ENCODE measurements at regions not wholly inside any gene's neighbourhood (a gene's known extent, or its start where the extent isn't known, plus 50 kb on each side); places are given as distances from the start of the nearest gene placed in this dataset.

DNA sequence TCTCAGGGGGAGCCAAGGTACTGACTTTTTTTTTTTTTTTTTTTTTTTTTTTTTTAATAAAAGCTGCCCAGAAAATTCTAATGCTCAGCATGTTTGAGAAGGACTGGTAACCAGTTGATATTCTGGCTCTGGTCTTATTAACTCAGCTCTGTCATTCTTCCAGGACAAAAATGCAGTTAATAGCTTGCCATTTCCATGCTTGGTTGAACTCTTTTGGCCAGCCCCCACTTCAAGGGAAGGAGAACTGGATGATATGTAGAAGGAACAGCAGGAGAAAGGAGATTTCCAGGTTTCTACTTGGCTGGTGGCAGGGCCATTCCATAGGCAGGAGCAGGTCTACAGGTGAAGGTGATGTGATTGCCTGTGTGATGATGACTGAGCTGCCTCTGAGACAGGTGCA is 59.2 kb upstream of the TANC2 start:
- H3K36me3 ChIP-seq (replicated peaks in 1 of 2; ENCODE audit: insufficient read depth in 1 of 2, low read depth in 2 of 2) = no peaks in the 10 kb centered on the region
- no peak overlapping the region for H3K4me3 ChIP-seq
- H3K4me1 ChIP-seq = no peaks in the 10 kb centered on the region
- intact Hi-C loops (cut with DNase I) = no loop called here
- ATAC-seq (no peak), DNase-seq (no peak)
- no peaks in the 10 kb centered on the region for H3K27me3 ChIP-seq
- no peaks in the 10 kb centered on the region for H3K9me3 ChIP-seq
- TF ChIP-seq, protein P1, sequence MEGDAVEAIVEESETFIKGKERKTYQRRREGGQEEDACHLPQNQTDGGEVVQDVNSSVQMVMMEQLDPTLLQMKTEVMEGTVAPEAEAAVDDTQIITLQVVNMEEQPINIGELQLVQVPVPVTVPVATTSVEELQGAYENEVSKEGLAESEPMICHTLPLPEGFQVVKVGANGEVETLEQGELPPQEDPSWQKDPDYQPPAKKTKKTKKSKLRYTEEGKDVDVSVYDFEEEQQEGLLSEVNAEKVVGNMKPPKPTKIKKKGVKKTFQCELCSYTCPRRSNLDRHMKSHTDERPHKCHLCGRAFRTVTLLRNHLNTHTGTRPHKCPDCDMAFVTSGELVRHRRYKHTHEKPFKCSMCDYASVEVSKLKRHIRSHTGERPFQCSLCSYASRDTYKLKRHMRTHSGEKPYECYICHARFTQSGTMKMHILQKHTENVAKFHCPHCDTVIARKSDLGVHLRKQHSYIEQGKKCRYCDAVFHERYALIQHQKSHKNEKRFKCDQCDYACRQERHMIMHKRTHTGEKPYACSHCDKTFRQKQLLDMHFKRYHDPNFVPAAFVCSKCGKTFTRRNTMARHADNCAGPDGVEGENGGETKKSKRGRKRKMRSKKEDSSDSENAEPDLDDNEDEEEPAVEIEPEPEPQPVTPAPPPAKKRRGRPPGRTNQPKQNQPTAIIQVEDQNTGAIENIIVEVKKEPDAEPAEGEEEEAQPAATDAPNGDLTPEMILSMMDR (IDR thresholded peaks at IDR 0.05) = no peak
- no peak for TF ChIP-seq POLR2A (IDR thresholded peaks at IDR 0.05)
- no peak overlapping the region for H3K27ac ChIP-seq

DNA sequence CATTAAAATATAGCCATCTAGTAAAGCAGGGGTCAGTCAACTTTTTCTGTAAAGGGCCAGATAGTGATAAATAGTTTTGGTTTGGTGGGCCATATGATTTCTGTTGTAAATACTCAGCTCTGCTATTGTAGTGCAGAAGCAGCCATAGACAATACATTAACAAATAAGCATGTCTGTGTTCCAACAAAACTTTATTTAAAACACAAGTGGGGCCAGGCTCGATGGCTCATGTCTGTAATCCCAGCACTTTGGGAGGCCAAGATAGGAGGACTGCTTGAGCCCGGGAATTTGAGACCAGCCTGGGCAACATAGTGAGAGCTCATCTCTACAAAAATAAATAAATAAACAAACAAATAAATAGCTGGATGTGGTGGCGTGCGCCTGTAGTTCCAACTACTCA is 60.8 kb upstream of the TANC2 start:
- no peak overlapping the region for H3K4me3 ChIP-seq
- WGBS, 2 donors = 81 to 84% methylated on average over 4 of the region's 4 CpGs
- H3K27me3 ChIP-seq = no peaks in the 10 kb centered on the region
- no peaks in the 10 kb centered on the region for H3K9me3 ChIP-seq
- H3K36me3 ChIP-seq (replicated peaks in 1 of 2; ENCODE audit: insufficient read depth in 1 of 2, low read depth in 2 of 2) = no peaks in the 10 kb centered on the region
- ATAC-seq (no peak), DNase-seq (no peak)
- no peaks in the 10 kb centered on the region for H3K4me1 ChIP-seq
- TF ChIP-seq POLR2A (IDR thresholded peaks at IDR 0.05) = no peak
- TF ChIP-seq, protein P1 (IDR thresholded peaks at IDR 0.05) = no peak
- no peak overlapping the region for H3K27ac ChIP-seq
- intact Hi-C loops (cut with DNase I) = no loop called here

DNA sequence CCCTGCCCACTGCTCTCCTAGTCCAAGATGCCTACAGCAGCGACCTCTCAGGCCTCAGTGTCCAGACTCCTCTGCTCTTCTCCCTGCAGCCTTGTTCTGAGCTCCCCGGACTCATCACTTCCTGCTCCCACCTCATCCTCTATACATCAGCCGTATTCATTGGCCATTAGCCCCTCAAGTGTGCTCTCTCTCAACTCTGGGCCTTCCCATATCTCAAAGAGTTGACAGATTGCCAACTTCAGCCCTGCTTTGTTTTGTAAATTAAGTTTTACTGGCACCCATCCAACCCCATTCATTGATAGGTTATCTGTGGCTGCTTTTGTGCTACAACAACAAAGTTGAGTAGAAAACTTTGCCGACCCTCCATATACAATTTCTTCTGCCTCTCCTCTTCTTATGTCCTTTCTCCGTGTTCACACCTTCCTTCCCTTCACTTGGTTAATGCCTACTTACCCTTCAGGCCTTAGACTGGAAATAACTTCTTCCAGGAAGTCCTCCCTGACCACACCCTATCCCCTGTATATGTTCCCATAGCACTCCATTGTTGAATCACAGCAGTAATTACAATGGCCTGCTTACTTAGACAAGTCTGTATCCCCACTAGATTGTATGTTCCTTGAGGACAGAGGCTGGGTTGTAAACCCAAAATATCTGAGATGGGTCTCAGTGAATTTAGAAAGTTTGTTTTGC is 63.4 kb upstream of the TANC2 start:
- Histone ChIP-seq H3K4me1 (no peaks in the 10 kb centered on the region), H3K4me3 (no peak overlapping the region), H3K9me3 (no peaks in the 10 kb centered on the region), H3K36me3 (replicated peaks in 1 of 2; ENCODE audit: insufficient read depth in 1 of 2, low read depth in 2 of 2) (no peaks in the 10 kb centered on the region), H3K27me3 (no peaks in the 10 kb centered on the region), H3K27ac (no peak overlapping the region)
- ATAC-seq = no peak
- DNase-seq = no peak
- TF ChIP-seq, protein P1 (IDR thresholded peaks at IDR 0.05) = no peak
- TF ChIP-seq POLR2A (IDR thresholded peaks at IDR 0.05) = no peak
- WGBS, 2 donors = 53 to 75% methylated on average over 5 of the region's 5 CpGs
- intact Hi-C loops (cut with DNase I) = no loop called here

DNA sequence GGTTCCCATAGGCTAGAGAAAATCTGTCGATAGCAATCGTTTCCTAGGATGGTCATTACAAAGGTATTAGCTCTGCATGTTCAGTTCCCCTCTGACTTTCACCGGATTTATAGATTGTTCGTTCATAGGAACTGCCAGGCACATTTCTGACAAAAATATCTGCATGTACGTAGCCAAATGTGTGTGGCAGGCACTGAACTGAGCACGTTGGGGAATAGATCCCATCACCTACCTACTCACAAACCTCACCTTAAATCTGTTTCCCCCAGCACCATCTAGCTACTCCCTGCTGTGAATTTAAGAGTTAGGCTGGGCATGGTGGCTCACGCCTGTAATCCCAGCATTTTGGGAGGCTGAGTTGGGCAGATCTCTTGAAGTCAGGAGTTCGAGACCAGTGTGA is 64.5 kb upstream of the TANC2 start:
- DNase-seq (no peak), ATAC-seq (no peak)
- TF ChIP-seq POLR2A (IDR thresholded peaks at IDR 0.05) = no peak
- TF ChIP-seq, protein P1 (IDR thresholded peaks at IDR 0.05) = no peak
- WGBS, 2 donors = 86 to 87% methylated on average over 8 of the region's 8 CpGs
- Histone ChIP-seq H3K4me1 (no peaks in the 10 kb centered on the region), H3K27ac (no peak overlapping the region), H3K27me3 (no peaks in the 10 kb centered on the region), H3K36me3 (replicated peaks in 1 of 2; ENCODE audit: insufficient read depth in 1 of 2, low read depth in 2 of 2) (no peaks in the 10 kb centered on the region), H3K4me3 (no peak overlapping the region), H3K9me3 (no peaks in the 10 kb centered on the region)
- intact Hi-C loops (cut with DNase I) = no loop called here

DNA sequence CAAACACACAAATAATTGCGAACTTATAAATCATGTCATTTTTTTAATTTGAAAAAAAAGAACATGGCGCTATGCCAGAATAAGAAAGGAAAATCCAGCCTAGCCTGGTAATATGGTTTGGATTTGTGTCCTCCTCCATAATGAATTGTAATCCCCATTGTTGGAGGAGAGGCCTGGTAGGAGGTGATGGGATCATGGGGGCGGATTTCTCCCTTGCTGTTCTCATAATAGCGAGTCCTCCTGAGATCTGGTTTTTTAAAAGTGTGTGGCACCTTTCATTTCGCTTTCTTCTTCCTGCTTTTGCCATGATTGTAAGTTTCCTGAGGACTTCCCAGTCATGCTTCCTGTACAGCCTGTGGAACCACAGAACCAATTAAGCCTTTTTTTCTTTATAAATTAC is 65.9 kb upstream of the TANC2 start:
- 85 to 88% methylated on average over 5 of the region's 5 CpGs for WGBS, 2 donors
- H3K27ac ChIP-seq = no peak overlapping the region
- ATAC-seq (no peak), DNase-seq (no peak)
- no peaks in the 10 kb centered on the region for H3K27me3 ChIP-seq
- intact Hi-C loops (cut with DNase I) = no loop called here
- no peak overlapping the region for H3K4me3 ChIP-seq
- no peaks in the 10 kb centered on the region for H3K36me3 ChIP-seq (replicated peaks in 1 of 2; ENCODE audit: insufficient read depth in 1 of 2, low read depth in 2 of 2)
- no peaks in the 10 kb centered on the region for H3K9me3 ChIP-seq
- H3K4me1 ChIP-seq = no peaks in the 10 kb centered on the region
- no peak for TF ChIP-seq POLR2A (IDR thresholded peaks at IDR 0.05)
- TF ChIP-seq, protein P1 (IDR thresholded peaks at IDR 0.05) = no peak

Measured in body of pancreas (tissue), 4 donors.